HG02943 (cell line): ENCODE measurements at regions not wholly inside any gene's neighbourhood (a gene's known extent, or its start where the extent isn't known, plus 50 kb on each side); places are given as distances from the start of the nearest gene placed in this dataset.
"Not testable (repeated sequence)": the region's sequence is repeated elsewhere in the genome, so short reads cannot be mapped to it uniquely, and the experiment has no call there.

ENCODE experiments used
- ATAC-seq: cut with Tn5 transposase; IDR thresholded peaks from one replicate; pipeline ENCODE4 v1.9.1; 2021; ENCODE audit warnings: mild to moderate bottlenecking, low read depth, moderate library complexity; ENCODE audit not compliant: unreplicated experiment

DNA sequence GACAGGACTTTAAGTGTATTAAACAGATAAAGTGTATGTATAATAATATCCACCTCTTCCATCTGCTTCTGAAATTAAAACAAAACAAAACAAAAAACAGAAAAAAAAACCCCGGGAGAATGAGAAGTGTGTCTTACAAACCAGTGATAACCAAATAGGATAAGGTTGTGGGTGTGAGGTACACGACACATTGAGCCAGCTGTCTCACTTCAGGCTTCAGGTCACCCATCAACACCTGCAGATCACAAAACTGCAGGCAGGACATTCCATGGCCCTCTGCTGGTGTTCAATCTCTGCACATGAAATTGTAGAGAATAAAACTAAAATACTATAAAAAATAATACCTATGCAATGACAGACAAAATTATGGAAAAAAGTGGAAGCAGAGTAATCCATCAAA, 339.9 kb downstream of the SFMBT2 start:
- ATAC-seq = no peak

DNA sequence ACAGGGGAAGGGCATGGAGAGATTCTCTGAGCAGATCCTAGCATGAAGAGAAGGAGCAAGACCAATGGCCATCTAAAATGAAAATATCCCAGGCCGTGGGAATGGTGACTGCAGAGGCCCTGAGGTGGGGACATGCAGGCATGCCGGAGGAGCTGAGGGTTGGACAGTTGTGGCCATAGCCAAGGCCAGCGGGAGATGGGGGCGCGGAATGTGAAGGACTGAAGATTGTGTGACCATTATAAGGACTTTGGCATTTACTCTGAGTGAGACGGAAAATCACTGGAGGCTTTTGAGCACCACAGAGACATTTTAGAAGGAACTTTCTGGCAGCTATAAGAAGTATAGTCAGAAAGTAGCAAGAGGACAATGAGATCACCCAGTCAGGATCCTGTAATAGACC, 341.1 kb downstream of the SFMBT2 start:
- no peak for ATAC-seq

DNA sequence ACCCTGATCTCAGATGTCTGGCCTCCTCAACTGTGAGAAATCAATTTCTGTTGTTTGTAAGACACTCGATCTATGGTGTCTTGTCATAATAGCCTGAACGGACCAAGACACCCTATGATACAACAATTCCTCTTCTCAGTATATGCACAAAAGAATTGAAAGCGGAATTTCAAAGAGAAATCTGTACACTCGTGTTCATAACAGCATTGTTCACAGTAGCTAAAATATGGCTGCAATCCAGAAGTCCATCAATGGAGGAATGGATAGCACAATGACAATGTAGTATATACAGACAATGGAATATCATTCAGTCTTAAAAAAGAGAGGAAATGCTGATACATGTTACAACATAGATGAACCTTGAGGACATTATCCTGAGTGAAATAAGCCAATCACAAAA, 354.6 kb downstream of the SFMBT2 start:
- ATAC-seq = no peak

DNA sequence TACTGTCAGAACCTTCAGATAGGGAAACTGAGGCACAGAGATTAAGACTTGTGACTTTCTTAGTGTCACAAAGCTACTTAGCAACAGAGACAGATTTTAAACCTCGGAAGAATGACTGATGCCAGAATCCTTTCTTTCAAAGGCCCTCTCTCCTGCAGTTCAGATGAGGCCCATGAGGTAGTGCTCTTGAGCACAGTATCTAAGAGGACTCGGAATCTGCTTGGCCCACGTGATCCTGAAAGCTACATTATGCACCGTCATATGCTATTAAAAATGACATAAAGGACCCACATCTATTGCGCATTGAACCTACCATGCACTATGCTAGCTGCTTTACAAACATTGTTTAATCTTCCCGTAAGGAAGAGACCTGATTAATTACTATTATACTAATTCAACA, 355.9 kb downstream of the SFMBT2 start:
- ATAC-seq = no peak

DNA sequence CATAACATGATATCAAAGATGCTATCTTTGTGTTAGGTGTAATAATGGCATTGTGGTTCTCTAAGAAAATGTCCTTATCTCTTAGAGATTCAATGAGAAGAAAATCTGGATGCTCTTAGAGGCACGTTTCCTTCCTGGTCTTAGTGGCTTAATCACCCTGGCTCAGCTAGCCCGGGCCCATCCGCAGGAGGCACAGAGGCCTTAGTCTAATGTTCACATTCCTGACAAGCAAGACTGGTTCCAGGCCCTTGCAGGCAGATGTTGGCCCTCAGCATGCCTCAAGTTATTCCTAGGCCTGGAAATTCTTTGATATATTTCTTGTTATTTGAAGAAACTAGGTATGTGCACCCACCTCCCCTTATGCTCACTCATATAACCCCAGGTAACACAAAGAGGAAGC, 357.6 kb downstream of the SFMBT2 start:
- ATAC-seq = no peak

- ATAC-seq = not testable (repeated sequence)
These were observed 360.8 kb downstream of the SFMBT2 start for GRCh38 chr10:7050024-7050423.

DNA sequence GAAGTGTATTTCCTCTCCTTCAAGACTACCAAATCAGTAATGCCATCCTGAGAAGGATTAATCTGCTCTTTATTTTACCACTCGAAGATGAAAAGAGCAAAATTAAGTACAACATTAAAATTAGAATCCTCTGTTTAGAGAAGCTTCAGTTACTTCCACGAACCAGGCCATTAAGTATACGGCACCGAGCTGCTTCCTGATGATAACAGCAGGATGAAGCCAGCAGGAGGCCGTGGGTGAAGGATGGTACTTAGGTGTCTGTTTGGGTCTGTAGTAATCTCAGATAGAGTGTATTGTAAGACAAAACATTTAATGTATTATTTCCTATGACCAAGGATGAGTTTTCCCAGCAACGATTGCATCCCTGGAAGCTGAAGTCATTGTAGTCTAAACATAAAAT, 362.8 kb downstream of the SFMBT2 start:
- ATAC-seq = no peak

DNA sequence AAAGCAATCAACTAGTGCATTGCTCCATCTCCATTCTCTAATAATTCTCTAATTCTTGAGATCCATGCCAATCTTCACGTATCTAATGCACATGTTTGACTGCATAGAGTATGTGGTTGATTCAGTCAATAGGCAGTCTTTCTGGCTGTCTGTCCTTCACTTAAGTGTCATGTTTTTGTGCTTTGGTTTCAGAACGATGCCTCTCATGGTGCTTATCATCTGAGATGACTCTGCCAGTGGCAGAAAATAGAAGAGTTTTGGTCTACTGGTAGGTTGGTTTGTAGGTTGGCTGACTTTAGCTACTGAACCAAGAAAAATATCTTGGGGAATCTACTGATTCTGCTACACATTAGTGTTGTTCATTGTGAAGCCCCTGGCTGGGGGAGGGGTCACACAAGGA, 364.2 kb downstream of the SFMBT2 start:
- ATAC-seq = no peak

- no peak for ATAC-seq
These were observed 364.8 kb downstream of the SFMBT2 start for GRCh38 chr10:7045891-7046599.

DNA sequence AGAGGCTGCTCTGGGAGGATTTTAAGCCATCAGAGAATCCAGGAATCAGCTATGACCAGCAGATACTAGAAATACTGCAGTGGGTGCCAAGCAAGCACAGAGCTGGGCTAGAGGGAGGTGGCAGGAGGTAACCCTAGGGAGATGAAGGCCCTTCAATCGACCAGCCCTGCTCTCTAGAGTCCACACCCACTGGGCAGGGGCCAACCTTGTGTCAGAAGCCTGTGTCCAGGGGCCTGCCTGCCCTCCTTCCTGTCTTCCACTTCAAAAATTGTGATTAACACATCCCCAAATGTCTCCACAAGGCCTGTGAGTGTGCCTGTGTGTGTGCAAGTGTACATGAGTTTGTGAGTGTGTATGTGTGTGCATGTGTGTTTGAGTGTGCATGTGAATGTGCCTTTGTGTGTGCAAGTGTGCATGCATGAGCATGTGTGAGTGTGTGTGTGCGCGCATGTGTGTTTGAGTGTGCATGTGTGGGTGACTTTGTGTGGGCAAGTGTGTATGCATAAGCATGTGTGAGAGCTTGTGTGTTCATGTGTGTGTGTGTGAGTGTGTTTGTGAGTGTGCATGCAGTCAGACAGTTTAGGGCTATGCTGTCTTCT, 367.7 kb downstream of the SFMBT2 start:
- no peak for ATAC-seq

GRCh38 chr10:7042419-7043054, 368.3 kb downstream of the SFMBT2 start:
- no peak for ATAC-seq

DNA sequence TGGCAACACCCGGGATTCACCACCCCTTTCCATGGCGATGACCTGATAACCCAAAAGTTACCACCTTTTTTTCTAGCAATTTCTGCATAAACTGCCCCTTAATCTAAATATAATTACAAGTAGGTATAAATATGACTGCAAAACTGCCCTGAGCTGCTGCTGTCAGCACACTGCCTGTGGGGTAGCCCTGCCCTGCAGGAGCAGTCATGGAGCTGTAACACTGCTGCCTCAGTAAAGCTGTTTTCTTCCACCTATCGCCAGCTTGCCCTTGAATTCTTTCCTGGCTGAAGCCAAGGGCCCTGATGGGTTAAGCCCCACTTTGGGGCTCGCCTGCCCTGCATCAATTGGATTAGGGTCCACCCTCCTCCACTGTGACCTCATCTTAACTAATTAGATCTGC, 368.8 kb downstream of the SFMBT2 start:
- no peak for ATAC-seq

GRCh38 chr10:7040681-7041080, 370.2 kb downstream of the SFMBT2 start:
- ATAC-seq = no peak

DNA sequence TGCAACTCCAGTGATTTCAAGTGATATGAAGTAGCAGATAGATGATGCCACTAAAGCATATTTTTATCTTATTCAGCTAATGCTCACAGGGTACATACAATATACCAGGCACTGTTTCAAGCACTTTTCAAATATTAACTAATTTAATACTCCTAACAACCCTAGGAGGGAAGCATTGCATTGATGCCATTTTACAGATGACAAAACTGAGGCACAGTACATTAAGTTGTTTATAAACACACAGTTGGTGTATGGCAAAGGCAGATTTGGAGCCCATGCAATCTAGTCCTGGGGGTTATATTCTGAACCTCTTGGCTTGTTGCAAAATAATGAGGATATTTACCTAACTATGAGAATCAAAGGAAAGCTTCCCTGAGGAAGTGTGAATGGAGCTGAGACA, 371.0 kb downstream of the SFMBT2 start:
- no peak for ATAC-seq

- no peak for ATAC-seq
These were observed 372.4 kb downstream of the SFMBT2 start for GRCh38 chr10:7038416-7038815.

DNA sequence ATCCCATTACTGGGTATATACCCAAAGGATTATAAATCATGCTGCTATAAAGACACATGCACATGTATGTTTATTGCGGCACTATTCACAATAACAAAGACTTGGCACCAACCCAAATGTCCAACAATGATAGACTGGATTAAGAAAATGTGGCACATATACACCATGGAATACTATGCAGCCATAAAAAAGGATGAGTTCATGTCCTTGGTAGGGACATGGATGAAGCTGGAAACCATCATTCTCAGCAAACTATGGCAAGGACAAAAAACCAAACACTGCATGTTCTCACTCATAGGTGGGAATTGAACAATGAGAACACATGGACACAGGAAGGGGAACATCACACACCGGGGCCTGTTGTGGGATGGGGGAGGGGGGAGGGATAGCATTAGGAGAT, 373.4 kb downstream of the SFMBT2 start:
- ATAC-seq = not testable (repeated sequence)

GRCh38 chr10:7036951-7037350, 373.9 kb downstream of the SFMBT2 start:
- ATAC-seq = no peak

DNA sequence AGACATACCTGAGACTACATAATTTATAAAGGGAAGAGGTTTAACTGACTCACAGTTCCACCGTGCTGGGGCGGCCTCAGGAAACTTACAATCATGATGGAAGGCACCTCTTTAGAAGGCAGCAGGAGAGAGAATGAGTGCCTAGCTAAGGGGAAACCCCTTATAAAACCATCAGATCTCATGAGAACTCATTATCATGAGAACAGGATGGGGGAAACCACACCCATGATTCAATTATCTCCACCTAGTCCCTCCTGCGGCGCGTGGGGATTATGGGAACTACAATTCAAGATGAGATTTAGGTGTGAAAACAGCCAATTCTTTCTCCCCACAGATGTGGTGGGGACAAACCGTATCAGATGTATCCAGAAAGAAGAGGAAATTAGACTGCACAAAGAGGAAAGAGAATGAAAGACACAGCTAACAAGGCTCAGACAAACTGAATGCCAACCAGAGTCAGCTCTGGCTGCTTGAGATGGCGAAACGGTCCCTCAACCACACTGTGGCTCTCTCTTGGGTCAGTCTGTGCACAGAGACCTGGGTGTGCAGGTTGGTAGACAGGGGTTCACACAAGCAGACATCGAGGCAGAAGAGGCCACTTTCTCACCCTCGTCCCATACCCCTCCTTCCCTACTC, 375.6 kb downstream of the SFMBT2 start:
- no peak for ATAC-seq

GRCh38 chr10:7033031-7033430, 377.8 kb downstream of the SFMBT2 start:
- ATAC-seq = no peak

- ATAC-seq = no peak
These were observed 380.5 kb downstream of the SFMBT2 start for GRCh38 chr10:7030134-7030855.

GRCh38 chr10:7029672-7030071, 381.2 kb downstream of the SFMBT2 start:
- ATAC-seq = no peak
